BJ (cell line): ENCODE measurements at regions not wholly inside any gene's neighbourhood (a gene's known extent, or its start where the extent isn't known, plus 50 kb on each side); places are given as distances from the start of the nearest gene placed in this dataset.

Experiments used
- CTCF ChIA-PET: fragments of 350-600 bp; formaldehyde crosslinking; extraction: SDS; loops from one replicate; lab custom pipeline; 2021; ENCODE audit warnings: antibody characterized with exemption, inconsistent platforms; lab: Yijun Ruan, JAX
- POLR2A ChIA-PET: fragments of 300-600 bp; sonication (Branson Sonifier 250); formaldehyde crosslinking; extraction: SDS; loops from one replicate; lab custom pipeline; 2021; ENCODE audit warnings: antibody characterized with exemption; lab: Charles Lee
- DNase-seq: peaks from one replicate; pipeline ENCODE4 v3.0.0-alpha.2; 2011; ENCODE audit warnings: low read depth
- H3K27me3 ChIP-seq: 2 replicates; pipeline ENCODE4 v1.6.0; 2011; ENCODE audit warnings: low read length; ENCODE audit not compliant: control insufficient read depth, insufficient read depth
- H3K36me3 ChIP-seq: 2 replicates; pipeline ENCODE4 v1.5.1; 2011; ENCODE audit warnings: low read length; ENCODE audit not compliant: control insufficient read depth, insufficient read depth
- H3K4me3 ChIP-seq: 2 replicates; pipeline ENCODE4 v1.5.1; 2011; ENCODE audit warnings: low read depth, mild to moderate bottlenecking, control low read depth, low read length
- TF ChIP-seq, protein P1 (sequence below): IDR thresholded peaks from 2 replicates; pipeline ENCODE4 v1.5.1; 2011; ENCODE audit warnings: low read depth, mild to moderate bottlenecking, control low read depth, inconsistent platforms, low read length, moderate library complexity; ENCODE audit not compliant: insufficient read depth

DNA sequence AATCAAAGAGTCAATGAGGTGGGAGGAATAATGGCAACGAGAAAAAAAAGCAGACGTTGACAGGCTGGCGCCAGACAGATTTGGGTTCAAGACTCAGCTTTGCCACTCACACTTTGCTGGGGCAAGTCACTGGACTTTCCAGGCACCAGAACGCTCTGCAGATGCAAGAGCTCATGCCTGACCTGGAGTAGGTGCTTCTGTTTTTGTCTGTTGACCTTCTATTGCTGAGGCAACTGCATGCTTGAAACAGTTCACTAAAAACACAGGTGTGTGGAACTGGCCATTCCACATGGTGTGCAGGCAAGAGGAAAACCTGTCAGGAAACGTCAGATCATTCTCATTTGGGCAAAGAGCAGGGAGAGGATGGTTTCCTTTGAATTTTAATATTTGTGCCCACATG, 161.2 kb upstream of the SMIM23 start:
- CTCF ChIA-PET, result no interaction called here

DNA sequence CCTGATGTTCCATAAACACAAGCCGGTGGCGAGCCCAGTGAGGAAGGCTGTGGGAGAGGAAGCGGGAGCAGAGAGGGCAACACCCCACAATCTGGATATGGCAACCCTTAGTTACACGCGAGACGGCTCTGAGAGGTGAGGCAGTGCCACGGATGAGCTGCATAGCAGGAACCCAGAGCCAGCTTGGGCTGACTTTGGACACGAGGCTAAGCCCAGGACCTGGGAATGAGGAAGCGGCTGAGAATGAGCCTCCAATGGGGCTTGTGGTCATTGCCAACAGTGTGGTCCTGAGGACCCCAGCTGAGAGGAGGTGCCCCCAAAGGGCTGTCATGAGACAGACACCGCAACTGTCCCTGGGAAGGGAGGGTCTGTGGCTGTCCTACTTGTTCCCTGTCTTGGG, 160.0 kb upstream of the SMIM23 start:
- TF ChIP-seq, protein P1, sequence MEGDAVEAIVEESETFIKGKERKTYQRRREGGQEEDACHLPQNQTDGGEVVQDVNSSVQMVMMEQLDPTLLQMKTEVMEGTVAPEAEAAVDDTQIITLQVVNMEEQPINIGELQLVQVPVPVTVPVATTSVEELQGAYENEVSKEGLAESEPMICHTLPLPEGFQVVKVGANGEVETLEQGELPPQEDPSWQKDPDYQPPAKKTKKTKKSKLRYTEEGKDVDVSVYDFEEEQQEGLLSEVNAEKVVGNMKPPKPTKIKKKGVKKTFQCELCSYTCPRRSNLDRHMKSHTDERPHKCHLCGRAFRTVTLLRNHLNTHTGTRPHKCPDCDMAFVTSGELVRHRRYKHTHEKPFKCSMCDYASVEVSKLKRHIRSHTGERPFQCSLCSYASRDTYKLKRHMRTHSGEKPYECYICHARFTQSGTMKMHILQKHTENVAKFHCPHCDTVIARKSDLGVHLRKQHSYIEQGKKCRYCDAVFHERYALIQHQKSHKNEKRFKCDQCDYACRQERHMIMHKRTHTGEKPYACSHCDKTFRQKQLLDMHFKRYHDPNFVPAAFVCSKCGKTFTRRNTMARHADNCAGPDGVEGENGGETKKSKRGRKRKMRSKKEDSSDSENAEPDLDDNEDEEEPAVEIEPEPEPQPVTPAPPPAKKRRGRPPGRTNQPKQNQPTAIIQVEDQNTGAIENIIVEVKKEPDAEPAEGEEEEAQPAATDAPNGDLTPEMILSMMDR, result no peak
- ChIA-PET POLR2A (no interaction called here), CTCF (interaction anchor here (0.7 kb wide), 1 partner anchor 33 kb away, joined by 3 read pairs; no protein-coding TSS in a partner anchor)
- no peak for DNase-seq
- peaks cover 17% of the 10 kb centered on the region for H3K27me3 ChIP-seq
- no peak overlapping the region for H3K4me3 ChIP-seq
- no peaks in the 10 kb centered on the region for H3K36me3 ChIP-seq

More for the DNA sequence above, 161.2 kb upstream of the SMIM23 start:
- no peaks in the 10 kb centered on the region for H3K36me3 ChIP-seq
- peaks cover 17% of the 10 kb centered on the region for H3K27me3 ChIP-seq
- POLR2A ChIA-PET, result no interaction called here
- TF ChIP-seq, protein P1, result no peak
- H3K4me3 ChIP-seq, result no peak overlapping the region
- DNase-seq, result no peak

DNA sequence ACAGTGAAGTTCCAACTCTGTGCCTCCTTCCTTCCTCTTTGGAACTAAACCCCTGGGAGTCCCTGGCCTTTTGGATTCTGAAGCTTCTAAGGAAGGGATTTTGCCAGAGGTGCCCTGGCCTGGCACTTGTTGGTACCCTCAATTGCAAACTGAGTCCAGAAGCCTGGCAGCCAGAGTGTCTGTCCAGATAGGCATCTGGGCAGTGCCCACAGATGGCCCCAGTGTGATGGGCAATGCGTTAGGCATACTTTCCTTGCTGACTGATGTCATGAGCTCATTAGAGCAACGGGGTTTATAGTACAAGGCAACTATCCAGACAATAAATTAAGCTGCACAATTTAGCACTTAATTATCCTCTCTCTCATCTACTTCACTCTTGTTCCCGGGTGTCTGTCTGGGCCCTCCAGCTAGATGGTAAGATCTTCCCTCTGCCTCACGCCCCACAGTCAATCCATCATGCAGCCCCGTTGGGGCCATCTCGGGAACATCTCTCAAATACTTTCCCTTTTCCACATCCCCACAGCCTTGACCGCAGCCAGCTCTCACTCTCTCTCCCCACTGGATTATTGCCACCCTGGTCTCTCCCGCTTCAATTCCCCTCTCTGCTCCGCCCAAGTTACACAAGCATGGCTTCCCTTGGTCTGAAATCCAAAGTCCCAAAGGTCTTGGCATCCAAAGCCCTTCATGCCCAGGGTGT, 157.5 kb upstream of the SMIM23 start:
- no peaks in the 10 kb centered on the region for H3K36me3 ChIP-seq
- POLR2A ChIA-PET, result no interaction called here
- H3K27me3 ChIP-seq, result peaks cover 20% of the 10 kb centered on the region
- TF ChIP-seq, protein P1, result no peak
- no peak for DNase-seq
- no peak overlapping the region for H3K4me3 ChIP-seq
- CTCF ChIA-PET, result interaction anchor here (1.6 kb wide), 1 partner anchor 280 kb away, joined by 4 read pairs; no protein-coding TSS in a partner anchor

DNA sequence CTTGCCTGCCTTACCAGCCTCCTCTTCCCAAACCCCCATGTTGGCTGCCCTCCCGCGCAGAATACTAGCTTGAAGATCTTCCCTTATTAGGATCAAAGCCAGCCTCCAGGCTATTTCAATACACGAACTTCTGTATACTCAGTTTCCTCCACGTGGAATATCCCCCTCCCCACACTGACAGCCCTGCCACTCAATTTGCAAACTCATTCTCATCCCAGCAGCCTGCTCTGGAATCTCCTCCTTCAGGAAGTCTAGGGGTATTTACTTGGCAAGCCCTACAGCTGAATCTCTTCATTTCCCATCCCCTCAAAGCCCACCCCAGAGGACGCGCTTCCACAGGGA, 157.0 kb upstream of the SMIM23 start:
- CTCF ChIA-PET, result interaction anchor here (1.6 kb wide), 1 partner anchor 280 kb away, joined by 4 read pairs; no protein-coding TSS in a partner anchor
- no peak for DNase-seq
- peaks cover 20% of the 10 kb centered on the region for H3K27me3 ChIP-seq
- H3K4me3 ChIP-seq, result no peak overlapping the region
- H3K36me3 ChIP-seq, result no peaks in the 10 kb centered on the region
- TF ChIP-seq, protein P1, result no peak
- POLR2A ChIA-PET, result no interaction called here

DNA sequence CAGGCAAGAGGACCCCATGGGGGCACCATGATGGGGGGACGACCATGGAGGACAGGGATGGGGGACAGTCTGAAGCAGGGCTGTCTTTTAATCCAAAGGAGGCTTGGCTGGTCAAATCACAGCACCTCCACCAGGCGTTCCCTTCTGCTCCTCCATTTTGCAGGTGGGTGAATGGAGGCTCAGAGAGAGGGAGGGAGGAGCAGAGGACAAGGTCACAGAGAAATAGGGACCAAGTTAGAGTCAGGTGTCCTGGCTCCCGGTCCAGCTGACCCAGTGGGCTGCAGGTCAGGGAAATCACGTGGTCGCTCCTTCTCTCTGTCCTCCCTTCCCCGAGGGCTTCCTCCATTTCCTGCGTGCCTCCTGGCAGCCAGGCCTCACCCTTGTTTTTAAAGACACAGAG, 156.4 kb upstream of the SMIM23 start:
- DNase-seq, result no peak
- Histone ChIP-seq H3K36me3 (no peaks in the 10 kb centered on the region), H3K4me3 (no peak overlapping the region), H3K27me3 (peaks cover 20% of the 10 kb centered on the region)
- TF ChIP-seq, protein P1, result no peak
- ChIA-PET CTCF (interaction anchor here (0.8 to 2.2 kb wide), 5 partner anchors 146 to 280 kb away, joined by 3 to 13 read pairs (median 4); partner anchors contain the start of gene FGF18), POLR2A (no interaction called here)
